Right atrium auricular region (tissue), 2 donors: ENCODE measurements at regions not wholly inside any gene's neighbourhood (a gene's known extent, or its start where the extent isn't known, plus 50 kb on each side); places are given as distances from the start of the nearest gene placed in this dataset.

Experiments
- DNase-seq: peaks from one replicate; pipeline ENCODE4 v3.0.0-alpha.2; 2019; ENCODE audit warnings: low spot score
- H3K27ac ChIP-seq, 2 donors: fragments of 200-600 bp; sonication (generic); 1 replicate in 1 of 2; 2 replicates in 1 of 2; pipeline ENCODE4 v1.5.1; 2016 to 2019
- H3K27me3 ChIP-seq, 2 donors: fragments of 200-600 bp; sonication (generic); one replicate each; pipeline versions ENCODE4 v1.5.1 to v1.6.0; 2017 to 2019
- H3K36me3 ChIP-seq: fragments of 200-600 bp; sonication (generic); one replicate; pipeline ENCODE4 v1.5.1; 2016
- H3K4me1 ChIP-seq, 2 donors: fragments of 200-600 bp; sonication (generic); one replicate each; pipeline versions ENCODE4 v1.5.1 to v1.6.0; 2017 to 2019
- H3K4me3 ChIP-seq, 2 donors: fragments of 200-600 bp; sonication (generic); 1 replicate in 1 of 2; 2 replicates in 1 of 2; pipeline ENCODE4 v1.5.1; 2017 to 2019; ENCODE audit warnings: mild to moderate bottlenecking in 1 of 2, moderate library complexity in 1 of 2
- H3K9me3 ChIP-seq, 2 donors: fragments of 200-600 bp; sonication (generic); one replicate each; pipeline ENCODE4 v1.5.1; 2019
- CTCF ChIP-seq, 2 donors: fragments of 200-600 bp; sonication (generic); IDR thresholded peaks; one replicate each; pipeline ENCODE4 v1.5.1; 2019; ENCODE audit warnings: antibody characterized with exemption in 2 of 2

- H3K9me3 ChIP-seq = no peaks in the 10 kb centered on the region
Measured at GRCh38 chr5:141790630-141791029, 87.6 kb downstream of the PCDH1 start.

DNA sequence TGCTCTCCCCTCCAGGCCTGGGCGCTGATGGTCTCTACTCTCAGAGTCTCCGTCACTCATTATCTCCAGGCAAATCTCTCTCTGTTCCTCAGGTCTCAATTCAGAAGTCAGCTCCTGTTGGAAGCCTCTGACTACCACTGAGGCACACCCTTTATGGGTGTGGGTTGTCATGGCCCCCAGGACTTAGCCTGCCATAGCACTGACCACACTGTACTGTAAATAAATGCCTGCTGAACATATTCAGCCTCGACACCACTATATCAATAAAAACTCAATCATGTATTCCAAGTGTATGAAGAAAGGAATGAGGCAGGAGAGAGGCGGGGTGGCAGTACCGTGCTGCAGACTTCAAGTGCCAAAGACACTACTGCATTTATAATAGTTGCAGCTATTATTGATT is 88.9 kb downstream of the PCDH1 start:
- TF ChIP-seq CTCF (IDR thresholded peaks at IDR 0.05) = no peak
- H3K4me1 ChIP-seq = no peaks in the 10 kb centered on the region
- H3K36me3 ChIP-seq = no peaks in the 10 kb centered on the region
- H3K27me3 ChIP-seq = no peaks in the 10 kb centered on the region
- no peak overlapping the region for H3K4me3 ChIP-seq
- DNase-seq = no peak
- no peaks in the 10 kb centered on the region for H3K9me3 ChIP-seq
- no peak overlapping the region for H3K27ac ChIP-seq

More at GRCh38 chr5:141790630-141791029, 87.6 kb downstream of the PCDH1 start:
- DNase-seq = no peak
- no peak overlapping the region for H3K4me3 ChIP-seq
- no peaks in the 10 kb centered on the region for H3K36me3 ChIP-seq
- no peaks in the 10 kb centered on the region for H3K4me1 ChIP-seq
- no peak overlapping the region for H3K27ac ChIP-seq
- no peak for TF ChIP-seq CTCF (IDR thresholded peaks at IDR 0.05)
- no peaks in the 10 kb centered on the region for H3K27me3 ChIP-seq

- no peak for TF ChIP-seq CTCF (IDR thresholded peaks at IDR 0.05)
- DNase-seq = no peak
Measured at GRCh38 chr5:141788296-141788970, 89.8 kb downstream of the PCDH1 start.

DNA sequence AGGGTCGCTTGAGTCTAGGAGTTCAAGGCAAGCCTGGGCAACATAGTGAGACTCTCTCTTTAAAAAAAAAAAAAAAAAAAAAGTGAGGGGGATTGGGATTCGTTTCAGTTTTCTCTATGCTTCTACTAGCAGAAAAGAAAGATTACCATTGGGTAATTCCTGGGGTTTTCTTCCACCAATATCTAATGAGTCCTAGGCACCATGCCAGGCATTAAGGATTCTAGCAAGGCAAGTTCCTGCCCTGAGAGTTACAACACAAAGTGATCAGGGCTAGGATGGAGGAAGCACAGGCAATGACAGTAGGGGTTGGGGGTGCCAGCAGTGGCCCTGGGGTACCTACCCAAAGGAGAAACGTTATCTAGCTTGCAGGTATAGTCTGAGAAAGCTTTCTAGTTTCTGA is 90.8 kb downstream of the PCDH1 start:
- Histone ChIP-seq H3K27ac (no peak overlapping the region), H3K4me3 (no peak overlapping the region), H3K4me1 (no peaks in the 10 kb centered on the region), H3K36me3 (no peaks in the 10 kb centered on the region), H3K27me3 (no peaks in the 10 kb centered on the region), H3K9me3 (no peaks in the 10 kb centered on the region)
- no peak for DNase-seq
- TF ChIP-seq CTCF (IDR thresholded peaks at IDR 0.05) = no peak

More at GRCh38 chr5:141788296-141788970, 89.8 kb downstream of the PCDH1 start:
- Histone ChIP-seq H3K4me1 (no peaks in the 10 kb centered on the region), H3K27ac (no peak overlapping the region), H3K36me3 (no peaks in the 10 kb centered on the region), H3K4me3 (no peak overlapping the region), H3K27me3 (no peaks in the 10 kb centered on the region), H3K9me3 (no peaks in the 10 kb centered on the region)

DNA sequence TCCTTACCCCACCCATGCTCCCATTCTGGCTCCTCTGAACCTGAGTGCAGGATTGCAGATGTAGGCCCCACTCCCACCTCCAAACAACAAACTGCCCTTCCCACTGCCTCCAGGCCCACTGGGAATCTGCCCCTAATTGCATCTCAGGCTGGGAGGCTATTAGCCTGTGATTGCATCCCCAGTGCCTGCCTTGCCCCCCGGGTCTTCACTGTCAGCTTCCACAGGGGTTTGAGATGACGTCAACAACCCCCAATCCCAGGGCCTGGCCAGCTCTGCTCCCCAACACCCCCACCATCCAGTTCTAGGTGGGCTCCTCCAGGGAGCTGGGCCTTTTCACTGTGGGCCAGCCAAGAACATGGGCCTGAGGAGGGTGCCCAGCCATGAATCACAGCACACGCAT is 91.5 kb downstream of the PCDH1 start:
- no peak for TF ChIP-seq CTCF (IDR thresholded peaks at IDR 0.05)
- Histone ChIP-seq H3K4me1 (no peaks in the 10 kb centered on the region), H3K9me3 (no peaks in the 10 kb centered on the region), H3K36me3 (no peaks in the 10 kb centered on the region), H3K4me3 (no peak overlapping the region), H3K27me3 (no peaks in the 10 kb centered on the region), H3K27ac (no peak overlapping the region)
- DNase-seq = no peak

DNA sequence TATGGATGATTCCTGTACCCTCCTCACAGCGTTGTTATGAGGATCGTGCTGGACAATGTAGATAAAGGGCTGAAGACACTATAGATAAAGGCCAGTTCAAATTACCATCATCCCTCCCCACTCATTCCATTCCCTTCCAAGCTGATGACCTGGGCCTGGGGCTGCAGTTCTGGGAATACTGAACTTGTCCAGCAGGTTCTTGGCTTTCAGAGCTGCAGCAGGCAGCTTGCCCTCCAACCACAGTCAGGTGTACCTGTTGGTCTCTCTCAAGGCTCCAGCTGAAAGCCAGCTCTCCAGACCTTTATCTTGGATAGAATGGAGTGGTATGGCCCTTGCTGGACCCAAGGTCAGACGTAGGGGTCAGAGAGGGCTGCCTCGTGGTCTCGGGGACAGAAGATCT is 92.5 kb downstream of the PCDH1 start:
- H3K9me3 ChIP-seq = no peaks in the 10 kb centered on the region
- H3K36me3 ChIP-seq = no peaks in the 10 kb centered on the region
- H3K27ac ChIP-seq = no peak overlapping the region
- H3K4me3 ChIP-seq = no peak overlapping the region
- no peak for DNase-seq
- H3K4me1 ChIP-seq = no peaks in the 10 kb centered on the region
- H3K27me3 ChIP-seq = no peaks in the 10 kb centered on the region
- TF ChIP-seq CTCF (IDR thresholded peaks at IDR 0.05) = no peak
